GM12875 (cell line): ENCODE measurements at regions not wholly inside any gene's neighbourhood (a gene's known extent, or its start where the extent isn't known, plus 50 kb on each side); places are given as distances from the start of the nearest gene placed in this dataset.

Experiments
- H3K4me3 ChIP-seq: one replicate; pipeline ENCODE4 v1.5.1; 2011; ENCODE audit warnings: low read depth, low read length, control low read depth
- TF ChIP-seq, protein P1 (sequence below): IDR thresholded peaks from 2 replicates; pipeline ENCODE4 v1.5.1; 2011; ENCODE audit warnings: low read depth, mild to moderate bottlenecking, control low read depth, inconsistent platforms, low read length, moderate library complexity, borderline replicate concordance; ENCODE audit not compliant: insufficient read depth

DNA sequence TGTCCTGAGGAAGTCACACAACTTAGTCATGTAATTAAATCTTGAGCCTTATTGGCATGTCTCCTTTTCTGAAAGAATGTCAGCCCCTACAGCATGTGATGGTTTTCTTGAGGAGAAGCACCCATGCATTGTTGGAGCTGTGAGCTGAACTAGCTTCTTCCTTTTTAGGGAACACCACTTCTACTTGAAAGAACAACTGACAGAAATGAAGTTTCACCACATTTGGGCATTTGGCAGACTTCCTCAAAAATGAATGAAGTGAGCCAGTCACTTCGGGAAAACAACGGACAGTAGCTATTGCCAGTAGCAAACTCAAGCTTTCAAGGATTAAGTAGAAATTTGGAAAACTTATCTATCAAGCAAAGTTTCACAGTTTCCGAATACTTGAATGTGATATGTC is 1351.3 kb downstream of the EFNB2 start:
- TF ChIP-seq, protein P1, sequence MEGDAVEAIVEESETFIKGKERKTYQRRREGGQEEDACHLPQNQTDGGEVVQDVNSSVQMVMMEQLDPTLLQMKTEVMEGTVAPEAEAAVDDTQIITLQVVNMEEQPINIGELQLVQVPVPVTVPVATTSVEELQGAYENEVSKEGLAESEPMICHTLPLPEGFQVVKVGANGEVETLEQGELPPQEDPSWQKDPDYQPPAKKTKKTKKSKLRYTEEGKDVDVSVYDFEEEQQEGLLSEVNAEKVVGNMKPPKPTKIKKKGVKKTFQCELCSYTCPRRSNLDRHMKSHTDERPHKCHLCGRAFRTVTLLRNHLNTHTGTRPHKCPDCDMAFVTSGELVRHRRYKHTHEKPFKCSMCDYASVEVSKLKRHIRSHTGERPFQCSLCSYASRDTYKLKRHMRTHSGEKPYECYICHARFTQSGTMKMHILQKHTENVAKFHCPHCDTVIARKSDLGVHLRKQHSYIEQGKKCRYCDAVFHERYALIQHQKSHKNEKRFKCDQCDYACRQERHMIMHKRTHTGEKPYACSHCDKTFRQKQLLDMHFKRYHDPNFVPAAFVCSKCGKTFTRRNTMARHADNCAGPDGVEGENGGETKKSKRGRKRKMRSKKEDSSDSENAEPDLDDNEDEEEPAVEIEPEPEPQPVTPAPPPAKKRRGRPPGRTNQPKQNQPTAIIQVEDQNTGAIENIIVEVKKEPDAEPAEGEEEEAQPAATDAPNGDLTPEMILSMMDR: no peak
- H3K4me3 ChIP-seq: no peak overlapping the region

DNA sequence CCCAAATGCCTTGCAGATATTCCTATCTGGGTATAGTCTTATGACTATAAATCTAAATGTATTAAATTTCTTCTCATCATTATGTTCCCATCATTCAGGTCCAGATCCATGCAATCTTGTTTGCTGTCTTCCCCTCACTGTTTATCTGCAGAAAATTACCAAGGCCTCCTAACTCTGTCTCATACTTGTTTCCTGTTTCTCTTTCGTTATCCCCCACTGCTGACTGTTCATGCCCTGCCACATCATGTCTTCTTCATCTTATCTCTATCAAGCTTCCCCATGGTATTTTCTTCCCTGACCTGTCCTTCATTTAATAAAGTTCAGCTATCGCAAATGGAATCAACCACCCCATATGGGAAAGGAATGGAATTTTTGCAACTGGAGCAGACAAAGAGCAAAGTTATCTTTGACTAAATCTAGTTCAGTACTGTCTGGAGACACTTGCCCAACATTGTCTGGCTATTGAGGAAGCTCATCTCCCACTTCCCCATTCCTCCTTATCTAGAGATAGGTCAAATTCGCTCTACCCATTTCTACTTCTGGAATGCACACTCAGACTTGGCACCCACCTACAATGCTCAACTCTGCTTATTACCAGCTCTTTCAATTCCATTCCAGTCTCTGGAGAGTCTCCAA is 1358.1 kb downstream of the EFNB2 start:
- TF ChIP-seq, protein P1: no peak
- no peak overlapping the region for H3K4me3 ChIP-seq

GRCh38 chr13:105170438-105170837 is 1365.0 kb downstream of the EFNB2 start:
- no peak overlapping the region for H3K4me3 ChIP-seq
- TF ChIP-seq, protein P1: no peak

- H3K4me3 ChIP-seq: no peak overlapping the region
Measured at GRCh38 chr13:105168295-105168694, 1367.2 kb downstream of the EFNB2 start.

GRCh38 chr13:105167385-105167784 is 1368.1 kb downstream of the EFNB2 start:
- H3K4me3 ChIP-seq: no peak overlapping the region
- TF ChIP-seq, protein P1: no peak

More at GRCh38 chr13:105168295-105168694, 1367.2 kb downstream of the EFNB2 start:
- TF ChIP-seq, protein P1: no peak

- TF ChIP-seq, protein P1: no peak
- H3K4me3 ChIP-seq: no peak overlapping the region
Measured at GRCh38 chr13:105165449-105166125, 1369.9 kb downstream of the EFNB2 start.

GRCh38 chr13:105159841-105160240 is 1375.6 kb downstream of the EFNB2 start:
- H3K4me3 ChIP-seq: no peak overlapping the region
- TF ChIP-seq, protein P1: no peak
